ENCODE measurements at regions not wholly inside any gene's neighbourhood (a gene's known extent, or its start where the extent isn't known, plus 50 kb on each side); places are given as distances from the start of the nearest gene placed in this dataset.

GRCh38 chr20:40494248-40494647, 194.8 kb downstream of the MAFB start:
- DNase-seq (ENCODE audit: low read depth in 4 of 4, low spot score in 1 of 4) = no peak

GRCh38 chr20:40493549-40493948, 195.5 kb downstream of the MAFB start:
- no peak for DNase-seq (ENCODE audit: low read depth in 4 of 4, low spot score in 1 of 4)

DNA sequence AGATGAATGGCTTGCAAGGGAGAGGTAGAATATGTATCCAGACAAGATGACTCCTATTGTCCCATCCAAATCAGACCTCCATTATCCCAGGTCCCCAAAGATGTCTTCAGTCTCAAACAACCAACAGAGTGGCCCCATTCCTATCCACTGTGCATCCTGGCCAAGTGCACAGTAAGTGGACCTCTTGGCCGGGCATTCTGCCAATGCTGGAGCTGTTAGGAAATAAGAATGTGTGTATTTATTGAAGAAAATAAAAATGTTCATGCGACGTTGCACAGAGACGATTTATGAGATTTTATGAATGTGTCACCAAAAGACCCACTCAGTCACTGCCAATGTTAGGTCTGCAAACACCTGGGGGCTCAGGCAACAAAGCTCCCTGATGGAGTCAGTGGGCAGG, 196.0 kb downstream of the MAFB start:
- DNase-seq (ENCODE audit: low read depth in 4 of 4, low spot score in 1 of 4) = no peak

- no peak for DNase-seq (ENCODE audit: low read depth in 4 of 4, low spot score in 1 of 4)
These were observed 197.9 kb downstream of the MAFB start for GRCh38 chr20:40491009-40491590.

DNA sequence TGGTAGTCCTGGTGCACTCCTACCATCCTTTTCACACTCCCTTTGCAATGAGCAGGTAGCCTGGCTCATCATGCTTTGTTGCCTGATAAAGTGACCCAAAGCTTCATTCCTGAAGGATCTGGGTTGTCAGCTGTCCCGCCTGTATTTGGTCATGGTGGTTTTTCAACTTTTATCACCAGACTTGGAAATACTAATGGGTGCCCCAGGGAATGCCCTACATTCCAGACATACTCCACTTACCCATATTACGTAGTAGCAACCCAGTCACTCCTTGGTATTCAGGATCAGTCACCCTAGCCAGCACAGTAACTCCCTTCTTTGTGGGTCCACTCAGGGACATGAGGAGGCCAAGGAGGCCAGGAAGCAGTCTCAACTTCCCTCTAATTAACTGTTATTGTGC, 199.2 kb downstream of the MAFB start:
- no peak for DNase-seq (ENCODE audit: low read depth in 4 of 4, low spot score in 1 of 4)

GRCh38 chr20:40488401-40488800, 200.6 kb downstream of the MAFB start:
- DNase-seq (ENCODE audit: low read depth in 4 of 4, low spot score in 1 of 4) = no peak

GRCh38 chr20:40486297-40486696, 202.7 kb downstream of the MAFB start:
- DNase-seq (ENCODE audit: low read depth in 4 of 4, low spot score in 1 of 4) = no peak

- DNase-seq (ENCODE audit: low read depth in 4 of 4, low spot score in 1 of 4) = no peak
These were observed 207.1 kb downstream of the MAFB start for GRCh38 chr20:40481743-40482458.

GRCh38 chr20:40481337-40481736, 207.7 kb downstream of the MAFB start:
- DNase-seq (ENCODE audit: low read depth in 4 of 4, low spot score in 1 of 4) = no peak

DNA sequence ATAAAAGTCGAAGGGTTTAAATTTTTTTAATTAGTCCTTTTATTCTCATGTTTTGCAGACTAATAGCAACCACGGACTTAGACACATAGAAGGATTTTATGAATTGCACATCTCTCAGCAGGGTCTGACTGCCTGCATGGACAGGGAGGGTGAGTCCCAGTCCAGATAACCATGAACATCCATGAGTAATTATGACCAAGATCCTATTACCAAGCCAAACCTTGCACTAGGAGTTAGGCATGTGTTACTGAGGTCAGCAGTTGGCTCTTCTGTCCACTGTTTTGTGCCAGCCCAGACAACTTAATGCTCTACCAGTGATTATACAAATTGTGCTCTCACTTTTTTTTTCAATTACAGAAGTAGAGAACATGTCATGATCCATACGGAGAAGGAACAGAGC, 211.2 kb downstream of the MAFB start:
- DNase-seq (ENCODE audit: low read depth in 4 of 4, low spot score in 1 of 4) = no peak

GRCh38 chr20:40476461-40476860, 212.6 kb downstream of the MAFB start:
- no peak for DNase-seq (ENCODE audit: low read depth in 4 of 4, low spot score in 1 of 4)

- DNase-seq (ENCODE audit: low read depth in 4 of 4, low spot score in 1 of 4) = no peak
These were observed 216.1 kb downstream of the MAFB start for GRCh38 chr20:40472905-40473304.

DNA sequence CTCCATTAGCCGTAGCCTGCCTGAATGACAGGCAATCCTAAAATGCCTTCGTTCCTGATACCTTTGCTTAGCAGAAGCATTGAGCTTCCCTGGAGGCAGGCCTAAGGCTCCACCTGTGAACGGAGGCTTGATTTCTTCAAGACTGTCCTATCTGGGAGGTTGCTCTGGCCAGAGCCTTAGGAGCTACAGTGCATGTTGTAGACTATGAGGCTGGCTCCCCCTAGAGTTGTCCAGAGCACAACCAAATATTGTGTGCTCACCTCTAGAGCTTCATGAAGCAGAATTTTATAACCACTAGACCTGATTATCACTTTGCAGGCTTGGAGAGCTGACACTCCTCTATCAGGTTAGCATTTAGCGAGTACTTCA, 217.8 kb downstream of the MAFB start:
- no peak for DNase-seq (ENCODE audit: low read depth in 4 of 4, low spot score in 1 of 4)

DNA sequence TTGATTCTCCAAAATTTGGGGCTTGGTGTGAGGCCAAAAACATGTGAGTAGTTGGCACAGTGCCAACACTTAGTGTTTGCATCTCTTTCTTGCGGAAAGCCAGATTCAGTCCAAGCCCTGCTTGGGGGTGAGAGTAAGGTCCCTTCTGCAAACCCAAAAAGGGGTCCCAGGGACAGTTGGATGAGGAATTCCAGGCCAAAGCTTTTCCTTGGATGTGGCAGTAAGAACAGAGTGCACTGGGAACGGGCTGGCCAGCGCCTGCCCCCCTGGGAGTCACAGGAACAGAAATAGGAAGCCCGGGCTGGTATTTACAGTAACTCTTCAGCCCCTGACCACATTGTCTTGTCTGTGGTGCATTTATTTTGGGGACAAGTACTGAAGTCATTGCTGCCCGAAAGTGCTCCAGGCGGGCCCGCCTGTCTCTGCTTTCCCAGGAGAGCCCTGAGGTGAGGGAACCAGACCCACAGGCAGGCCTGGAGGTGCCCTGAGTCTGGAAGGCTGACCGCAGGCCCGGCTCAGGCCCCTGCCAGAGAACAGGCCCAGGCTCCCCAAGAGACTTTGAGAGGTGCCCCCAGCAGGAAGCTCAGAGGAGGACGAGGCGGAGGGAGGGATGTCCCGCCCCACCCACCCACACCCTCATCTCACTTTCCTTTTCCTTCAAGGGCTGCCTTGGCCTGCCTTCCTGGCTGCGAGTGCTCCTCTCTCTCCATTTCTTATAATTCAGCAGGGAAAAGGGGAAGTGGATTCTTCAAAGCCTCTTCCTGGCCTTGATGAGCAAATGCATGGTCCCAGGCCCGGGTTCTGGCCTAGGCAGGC, 218.4 kb downstream of the MAFB start:
- no peak for DNase-seq (ENCODE audit: low read depth in 4 of 4, low spot score in 1 of 4)

- DNase-seq (ENCODE audit: low read depth in 4 of 4, low spot score in 1 of 4) = no peak
These were observed 220.3 kb downstream of the MAFB start for GRCh38 chr20:40468759-40469158.

- DNase-seq (ENCODE audit: low read depth in 4 of 4, low spot score in 1 of 4) = no peak
These were observed 221.2 kb downstream of the MAFB start for GRCh38 chr20:40467703-40468411.

- DNase-seq (ENCODE audit: low read depth in 4 of 4, low spot score in 1 of 4) = no peak
These were observed 222.0 kb downstream of the MAFB start for GRCh38 chr20:40467067-40467466.

DNA sequence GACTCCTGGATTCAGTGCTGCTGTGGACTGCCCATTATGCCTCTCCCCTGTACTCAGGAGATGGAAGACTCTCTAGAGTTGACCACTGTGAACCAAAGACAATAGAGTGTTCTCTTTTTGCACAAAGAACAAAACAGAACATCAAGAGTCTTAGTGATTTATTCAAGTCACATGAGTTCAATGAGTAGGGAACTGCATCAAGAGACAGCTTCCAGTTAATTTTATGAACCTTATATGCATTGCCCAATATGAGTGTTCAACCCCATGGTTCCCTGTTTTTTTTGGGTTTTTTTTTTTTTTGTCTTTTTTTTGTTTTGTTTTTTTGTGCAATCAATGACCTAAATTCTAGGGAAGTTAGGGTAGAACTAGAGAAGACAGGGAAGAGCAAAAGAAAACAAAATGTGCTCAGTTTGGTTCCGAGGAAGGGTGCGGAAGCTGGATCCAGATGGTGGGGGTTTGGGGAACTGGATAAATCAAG, 224.3 kb downstream of the MAFB start:
- DNase-seq (ENCODE audit: low read depth in 4 of 4, low spot score in 1 of 4) = no peak

DNA sequence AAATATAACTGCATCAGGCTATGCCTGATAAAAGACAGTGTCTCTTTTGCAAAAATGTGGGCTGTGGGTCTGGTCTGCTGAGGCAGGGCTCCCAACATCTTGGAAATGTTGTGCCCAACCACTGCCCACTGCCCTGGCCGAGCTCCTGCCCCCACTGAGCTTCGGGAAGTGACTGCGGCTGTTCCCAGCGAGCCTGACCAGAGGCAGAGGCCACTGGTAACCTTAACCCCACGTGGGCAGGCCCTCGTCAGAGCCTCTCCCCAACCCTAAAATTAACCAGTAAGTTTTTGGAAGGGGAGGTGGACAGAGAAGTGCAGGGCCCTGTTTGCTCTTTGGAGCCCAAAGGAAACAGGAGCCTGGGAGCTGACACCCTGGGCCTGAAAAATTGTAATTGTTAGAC, 225.9 kb downstream of the MAFB start:
- DNase-seq (ENCODE audit: low read depth in 4 of 4, low spot score in 1 of 4) = no peak

DNA sequence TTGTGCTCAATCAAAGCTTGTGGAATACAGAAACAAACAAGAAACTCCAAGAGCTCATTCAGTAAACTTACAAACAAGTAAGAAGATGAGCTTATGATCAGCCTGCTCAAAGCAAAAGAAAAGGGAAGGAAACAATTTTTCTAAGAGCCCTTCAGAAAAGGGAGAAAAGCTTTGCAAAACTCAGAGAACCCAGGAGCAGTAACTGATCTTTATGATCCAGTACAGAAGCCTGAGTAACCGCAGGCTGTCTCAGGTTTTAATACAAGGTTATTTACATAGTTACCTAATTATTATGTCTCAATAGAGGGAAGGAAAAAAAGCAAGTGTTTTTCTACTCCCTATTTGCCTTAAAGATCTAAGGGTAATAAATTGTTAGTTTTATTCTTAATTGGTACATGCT, 226.5 kb downstream of the MAFB start:
- DNase-seq (ENCODE audit: low read depth in 4 of 4, low spot score in 1 of 4) = no peak

GRCh38 chr20:40459299-40459698, 229.7 kb downstream of the MAFB start:
- DNase-seq (ENCODE audit: low read depth in 4 of 4, low spot score in 1 of 4) = no peak

- no peak for DNase-seq (ENCODE audit: low read depth in 4 of 4, low spot score in 1 of 4)
These were observed 231.6 kb downstream of the MAFB start for GRCh38 chr20:40457404-40457803.
